Endodermal cell (in vitro differentiated cells): ENCODE measurements at regions not wholly inside any gene's neighbourhood (a gene's known extent, or its start where the extent isn't known, plus 50 kb on each side); places are given as distances from the start of the nearest gene placed in this dataset.

ENCODE experiments used
- DNase-seq: peaks from one replicate; pipeline ENCODE4 v3.0.0-alpha.2; 2017
- H3K27ac ChIP-seq: 2 replicates; pipeline ENCODE4 v1.5.1; 2013; ENCODE audit warnings: mild to moderate bottlenecking, low read depth, low read length, moderate library complexity
- H3K27me3 ChIP-seq: 2 replicates; pipeline ENCODE4 v1.6.1; 2013; ENCODE audit warnings: mild to moderate bottlenecking, low read length, moderate library complexity; ENCODE audit not compliant: insufficient read depth, control insufficient read depth, poor library complexity, severe bottlenecking
- H3K36me3 ChIP-seq: 2 replicates; pipeline ENCODE4 v1.7.0; 2013; ENCODE audit warnings: mild to moderate bottlenecking, low read length, moderate library complexity; ENCODE audit not compliant: control insufficient read depth, insufficient read depth
- H3K4me1 ChIP-seq: one replicate; pipeline ENCODE4 v1.7.0; 2013; ENCODE audit warnings: low read length; ENCODE audit not compliant: control insufficient read depth, insufficient read depth
- H3K4me3 ChIP-seq: 2 replicates; pipeline ENCODE4 v1.5.1; 2013; ENCODE audit warnings: mild to moderate bottlenecking, low read length, moderate library complexity
- H3K9ac ChIP-seq: 2 replicates; pipeline ENCODE4 v1.6.1; 2013; ENCODE audit warnings: mild to moderate bottlenecking, low read length, moderate library complexity; ENCODE audit not compliant: poor library complexity, severe bottlenecking; ENCODE audit errors: extremely low read depth
- H3K9me3 ChIP-seq: 2 replicates; pipeline ENCODE4 v1.6.1; 2013; ENCODE audit warnings: mild to moderate bottlenecking, low read length, moderate library complexity; ENCODE audit not compliant: control insufficient read depth
- H3K27ac Mint-ChIP-seq: 2 replicates; pipeline ENCODE4 v1.8.0; 2020; ENCODE audit warnings: mixed read lengths
- H3K27me3 Mint-ChIP-seq: 2 replicates; pipeline ENCODE4 v1.8.0; 2021; ENCODE audit warnings: mild to moderate bottlenecking, mixed read lengths; ENCODE audit not compliant: insufficient read depth
- H3K36me3 Mint-ChIP-seq: 2 replicates; pipeline ENCODE4 v1.8.0; 2020; ENCODE audit warnings: low read depth, mixed read lengths
- H3K4me1 Mint-ChIP-seq: 2 replicates; pipeline ENCODE4 v1.8.0; 2020; ENCODE audit warnings: mixed read lengths
- H3K4me3 Mint-ChIP-seq: 2 replicates; pipeline ENCODE4 v1.8.0; 2020; ENCODE audit warnings: mild to moderate bottlenecking, moderate library complexity, mixed read lengths
- H3K9me3 Mint-ChIP-seq: 2 replicates; pipeline ENCODE4 v1.8.0; 2020; ENCODE audit warnings: mild to moderate bottlenecking, mixed read lengths
- WGBS, 2 experiments: methylation state at CpG; one replicate each; pipeline versions ENCODE4 v1.1.5 to v1.1.7; 2013; ENCODE audit warnings: missing lambda C conversion rate in 2 of 2, mixed read lengths in 1 of 2; ENCODE audit not compliant: insufficient coverage in 1 of 2, insufficient read length in 1 of 2; 5-methylcytosine and 5-hydroxymethylcytosine counted together
- TF ChIP-seq, protein P1 (sequence below): fragments of 200-600 bp; sonication (generic); conservative IDR thresholded peaks from 2 replicates; pipeline ENCODE4 v1.5.0; 2021; ENCODE audit warnings: antibody characterized with exemption, mild to moderate bottlenecking

DNA sequence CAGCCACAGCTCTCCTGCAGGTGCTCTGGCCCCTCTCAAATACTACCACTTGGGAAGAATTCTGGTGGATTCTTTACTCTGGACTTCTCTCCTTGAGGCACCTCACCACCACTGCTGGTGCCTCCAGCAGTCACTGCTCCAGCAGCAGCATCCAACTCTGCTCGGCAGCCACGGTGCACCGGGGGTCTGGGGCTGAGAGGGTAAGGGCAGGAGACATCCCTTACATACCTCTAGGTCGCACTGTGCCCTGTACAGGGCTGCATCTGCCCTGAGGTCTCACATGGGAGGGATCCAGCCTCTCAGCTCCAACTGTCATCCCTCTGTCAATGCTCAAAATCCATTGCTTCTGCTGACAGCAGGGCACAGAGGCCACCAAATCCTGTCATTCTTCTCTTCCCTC lies 588.2 kb downstream of the CDK5RAP2 start:
- Mint-ChIP-seq H3K36me3 (no peaks in the 10 kb centered on the region), H3K27ac (no peak overlapping the region), H3K9me3 (no peaks in the 10 kb centered on the region), H3K4me1 (peaks cover 9% of the 10 kb centered on the region), H3K27me3 (peaks cover 72% of the 10 kb centered on the region), H3K4me3 (no peak overlapping the region)
- H3K36me3 ChIP-seq, result no peaks in the 10 kb centered on the region
- H3K27me3 ChIP-seq, result peaks cover 54% of the 10 kb centered on the region
- TF ChIP-seq, protein P1, sequence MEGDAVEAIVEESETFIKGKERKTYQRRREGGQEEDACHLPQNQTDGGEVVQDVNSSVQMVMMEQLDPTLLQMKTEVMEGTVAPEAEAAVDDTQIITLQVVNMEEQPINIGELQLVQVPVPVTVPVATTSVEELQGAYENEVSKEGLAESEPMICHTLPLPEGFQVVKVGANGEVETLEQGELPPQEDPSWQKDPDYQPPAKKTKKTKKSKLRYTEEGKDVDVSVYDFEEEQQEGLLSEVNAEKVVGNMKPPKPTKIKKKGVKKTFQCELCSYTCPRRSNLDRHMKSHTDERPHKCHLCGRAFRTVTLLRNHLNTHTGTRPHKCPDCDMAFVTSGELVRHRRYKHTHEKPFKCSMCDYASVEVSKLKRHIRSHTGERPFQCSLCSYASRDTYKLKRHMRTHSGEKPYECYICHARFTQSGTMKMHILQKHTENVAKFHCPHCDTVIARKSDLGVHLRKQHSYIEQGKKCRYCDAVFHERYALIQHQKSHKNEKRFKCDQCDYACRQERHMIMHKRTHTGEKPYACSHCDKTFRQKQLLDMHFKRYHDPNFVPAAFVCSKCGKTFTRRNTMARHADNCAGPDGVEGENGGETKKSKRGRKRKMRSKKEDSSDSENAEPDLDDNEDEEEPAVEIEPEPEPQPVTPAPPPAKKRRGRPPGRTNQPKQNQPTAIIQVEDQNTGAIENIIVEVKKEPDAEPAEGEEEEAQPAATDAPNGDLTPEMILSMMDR, result no peak
- WGBS, 2 experiments, result 89 to 94% methylated on average over 4 of the region's 4 CpGs
- no peak for DNase-seq
- no peak overlapping the region for H3K9ac ChIP-seq
- H3K9me3 ChIP-seq, result no peaks in the 10 kb centered on the region
- H3K4me1 ChIP-seq, result peaks cover 3% of the 10 kb centered on the region
- no peak overlapping the region for H3K4me3 ChIP-seq
- no peak overlapping the region for H3K27ac ChIP-seq

GRCh38 chr9:119986713-119987112 lies 593.3 kb downstream of the CDK5RAP2 start:
- Mint-ChIP-seq H3K4me3 (no peak overlapping the region), H3K4me1 (peaks cover 9% of the 10 kb centered on the region), H3K9me3 (no peaks in the 10 kb centered on the region), H3K27me3 (peaks cover 69% of the 10 kb centered on the region), H3K36me3 (no peaks in the 10 kb centered on the region), H3K27ac (no peak overlapping the region)
- peaks cover 71% of the 10 kb centered on the region for H3K27me3 ChIP-seq
- WGBS, 2 experiments, result 78 to 87% methylated on average over 10 to 11 of the region's 11 CpGs
- H3K27ac ChIP-seq, result no peak overlapping the region
- no peaks in the 10 kb centered on the region for H3K9me3 ChIP-seq
- H3K36me3 ChIP-seq, result no peaks in the 10 kb centered on the region
- H3K9ac ChIP-seq, result no peak overlapping the region
- no peak for DNase-seq
- H3K4me1 ChIP-seq, result peaks cover 3% of the 10 kb centered on the region
- TF ChIP-seq, protein P1, result no peak
- no peak overlapping the region for H3K4me3 ChIP-seq

DNA sequence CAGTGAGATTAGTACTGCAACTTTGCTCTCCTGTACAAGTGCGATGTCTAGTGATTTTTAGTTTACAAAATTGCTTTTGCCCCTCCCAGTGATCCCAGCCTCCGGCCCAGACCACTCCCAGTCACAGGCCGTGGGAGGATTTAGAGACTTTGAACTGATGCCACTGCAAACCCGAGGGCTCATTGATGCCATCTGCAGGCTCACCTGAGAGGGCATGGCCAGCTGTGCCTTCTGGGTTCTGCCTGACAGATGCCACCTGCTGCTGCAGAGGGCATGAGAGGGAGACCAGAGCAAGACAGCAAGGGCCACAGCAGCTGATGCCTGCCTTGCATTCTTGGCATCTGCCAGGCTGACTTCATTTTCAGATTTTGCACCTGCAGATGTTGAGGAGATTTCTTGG lies 593.8 kb downstream of the CDK5RAP2 start:
- no peak for DNase-seq
- H3K27me3 ChIP-seq, result peaks cover 68% of the 10 kb centered on the region
- Mint-ChIP-seq H3K4me1 (peaks cover 9% of the 10 kb centered on the region), H3K27me3 (peaks cover 64% of the 10 kb centered on the region), H3K9me3 (no peaks in the 10 kb centered on the region), H3K27ac (no peak overlapping the region), H3K36me3 (no peaks in the 10 kb centered on the region), H3K4me3 (no peak overlapping the region)
- H3K27ac ChIP-seq, result no peak overlapping the region
- TF ChIP-seq, protein P1, result no peak
- 88 to 100% methylated on average over 2 to 4 of the region's 4 CpGs for whole genome bisulfite sequencing, 2 experiments
- H3K9ac ChIP-seq, result no peak overlapping the region
- H3K4me3 ChIP-seq, result no peak overlapping the region
- no peaks in the 10 kb centered on the region for H3K36me3 ChIP-seq
- H3K9me3 ChIP-seq, result no peaks in the 10 kb centered on the region
- peaks cover 3% of the 10 kb centered on the region for H3K4me1 ChIP-seq
